MCF 10A (cell line): ENCODE measurements at regions not wholly inside any gene's neighbourhood (a gene's known extent, or its start where the extent isn't known, plus 50 kb on each side); places are given as distances from the start of the nearest gene placed in this dataset.

Experiments used
- BruUV-seq: library from RNA; stranded (reverse); fragments of 400-500 nt; replicated peaks from 2 replicates; lab custom pipeline; 2021; lab: Mats Ljungman, UMichigan
- CTCF ChIA-PET: fragments of 300-600 bp; sonication (Branson Sonifier 250); formaldehyde crosslinking; extraction: SDS; loops from one replicate; lab custom pipeline; 2021; ENCODE audit warnings: antibody characterized with exemption, inconsistent platforms; lab: Yijun Ruan, JAX
- POLR2A ChIA-PET: fragments of 300-600, 350-650 bp; sonication (Branson Sonifier 250); formaldehyde crosslinking; extraction: SDS; loops from one replicate; lab custom pipeline; 2020; ENCODE audit warnings: antibody characterized with exemption, inconsistent platforms; lab: Yijun Ruan, JAX
- DNase-seq: peaks from one replicate; pipeline ENCODE4 v3.0.0-alpha.2; 2018; ENCODE audit not compliant: unreplicated experiment
- H3K27ac Mint-ChIP-seq: one replicate; pipeline ENCODE4 v1.8.0; 2022; ENCODE audit warnings: mild to moderate bottlenecking, low read depth, mixed read lengths; ENCODE audit not compliant: unreplicated experiment
- H3K27me3 Mint-ChIP-seq: one replicate; pipeline ENCODE4 v1.8.0; 2022; ENCODE audit warnings: mixed read lengths; ENCODE audit not compliant: insufficient read depth, unreplicated experiment
- H3K36me3 Mint-ChIP-seq: one replicate; pipeline ENCODE4 v1.8.0; 2022; ENCODE audit warnings: mild to moderate bottlenecking, moderate library complexity, mixed read lengths; ENCODE audit not compliant: insufficient read depth, unreplicated experiment
- H3K4me1 Mint-ChIP-seq: one replicate; pipeline ENCODE4 v1.8.0; 2022; ENCODE audit warnings: mixed read lengths; ENCODE audit not compliant: insufficient read depth, unreplicated experiment
- H3K4me3 Mint-ChIP-seq: one replicate; pipeline ENCODE4 v1.8.0; 2022; ENCODE audit warnings: mild to moderate bottlenecking, moderate library complexity, mixed read lengths; ENCODE audit not compliant: unreplicated experiment
- H3K9me3 Mint-ChIP-seq: one replicate; pipeline ENCODE4 v1.8.0; 2022; ENCODE audit warnings: mixed read lengths; ENCODE audit not compliant: unreplicated experiment
- CTCF ChIP-seq: fragments of 200-600 bp; IDR thresholded peaks from one replicate; pipeline ENCODE4 v1.8.0; 2022; ENCODE audit warnings: antibody characterized with exemption, mild to moderate bottlenecking; ENCODE audit not compliant: unreplicated experiment
- intact Hi-C: fragments of 100-400 bp; cut with micrococcal nuclease; formaldehyde crosslinking; loops from 2 replicates; pipeline ENCODE4 v1.14.1; 2022

- no peak for DNase-seq
- ChIA-PET CTCF (no interaction called here), POLR2A (interaction anchor here (0.6 kb wide), 1 partner anchor 165 kb away, joined by 3 read pairs; no protein-coding TSS in a partner anchor)
- no TSS peak for BruUV-seq
- H3K36me3 Mint-ChIP-seq = no peaks in the 10 kb centered on the region
- no peak overlapping the region for H3K27ac Mint-ChIP-seq
- no peaks in the 10 kb centered on the region for H3K27me3 Mint-ChIP-seq
- no peaks in the 10 kb centered on the region for H3K4me1 Mint-ChIP-seq
- no peak overlapping the region for H3K4me3 Mint-ChIP-seq
- H3K9me3 Mint-ChIP-seq = peaks cover 5% of the 10 kb centered on the region
- intact Hi-C loops = no loop called here
- TF ChIP-seq CTCF = no peak
Measured at GRCh38 chr2:223386984-223387383, 215.2 kb downstream of the SCG2 start.

- no peak overlapping the region for H3K27ac Mint-ChIP-seq
- no peaks in the 10 kb centered on the region for H3K36me3 Mint-ChIP-seq
- ChIA-PET POLR2A (no interaction called here), CTCF (interaction anchor here (0.6 kb wide), 1 partner anchor 68 kb away, joined by 3 read pairs; no protein-coding TSS in a partner anchor)
- intact Hi-C loops = no loop called here
- H3K27me3 Mint-ChIP-seq = no peaks in the 10 kb centered on the region
- BruUV-seq = no TSS peak
- H3K4me3 Mint-ChIP-seq = no peak overlapping the region
- no peaks in the 10 kb centered on the region for H3K4me1 Mint-ChIP-seq
- TF ChIP-seq CTCF = no peak
- H3K9me3 Mint-ChIP-seq = no peaks in the 10 kb centered on the region
- no peak for DNase-seq
Measured at GRCh38 chr2:223389624-223390023, 212.5 kb downstream of the SCG2 start.

GRCh38 chr2:223396993-223397392 lies 205.2 kb downstream of the SCG2 start:
- no peaks in the 10 kb centered on the region for H3K4me1 Mint-ChIP-seq
- no TSS peak for BruUV-seq
- ChIA-PET POLR2A (interaction anchor here (1.1 kb wide), 1 partner anchor 10 kb away, joined by 4 read pairs; no protein-coding TSS in a partner anchor), CTCF (no interaction called here)
- H3K9me3 Mint-ChIP-seq = no peaks in the 10 kb centered on the region
- H3K27me3 Mint-ChIP-seq = no peaks in the 10 kb centered on the region
- intact Hi-C loops = no loop called here
- no peak for DNase-seq
- no peak for TF ChIP-seq CTCF
- H3K27ac Mint-ChIP-seq = no peak overlapping the region
- no peaks in the 10 kb centered on the region for H3K36me3 Mint-ChIP-seq
- no peak overlapping the region for H3K4me3 Mint-ChIP-seq

GRCh38 chr2:223399357-223399957 lies 202.7 kb downstream of the SCG2 start:
- intact Hi-C loops = no loop called here
- ChIA-PET POLR2A (interaction anchor here (0.7 kb wide), 1 partner anchor 289 kb away, joined by 3 read pairs; no protein-coding TSS in a partner anchor), CTCF (no interaction called here)
- DNase-seq = no peak
- Mint-ChIP-seq H3K27me3 (no peaks in the 10 kb centered on the region), H3K36me3 (no peaks in the 10 kb centered on the region), H3K4me3 (no peak overlapping the region), H3K4me1 (no peaks in the 10 kb centered on the region), H3K27ac (no peak overlapping the region), H3K9me3 (no peaks in the 10 kb centered on the region)
- BruUV-seq = no TSS peak
- no peak for TF ChIP-seq CTCF
